ENCODE measurements at regions not wholly inside any gene's neighbourhood (a gene's known extent, or its start where the extent isn't known, plus 50 kb on each side); places are given as distances from the start of the nearest gene placed in this dataset.

DNA sequence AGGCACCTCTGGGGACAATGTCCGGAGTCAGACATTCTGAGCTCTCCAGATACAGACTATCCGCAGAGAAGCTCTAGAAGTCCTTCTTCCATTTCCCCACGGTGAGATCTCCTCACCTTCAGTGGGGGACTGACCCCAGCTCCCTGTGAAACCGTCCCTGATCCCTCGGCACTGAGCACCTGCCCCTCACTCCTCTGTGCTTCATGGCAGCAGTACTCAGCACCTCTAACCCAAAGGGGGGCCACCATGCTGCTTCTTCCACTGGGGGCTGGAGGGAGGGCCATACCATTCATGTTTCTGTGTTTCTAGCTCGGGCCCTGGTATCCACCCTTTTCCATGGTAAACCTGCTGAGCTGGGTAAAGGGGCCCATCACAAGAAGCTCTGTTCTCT lies 321.7 kb downstream of the BRD1 start:
- no peak for DNase-seq (ENCODE audit: low spot score)

DNA sequence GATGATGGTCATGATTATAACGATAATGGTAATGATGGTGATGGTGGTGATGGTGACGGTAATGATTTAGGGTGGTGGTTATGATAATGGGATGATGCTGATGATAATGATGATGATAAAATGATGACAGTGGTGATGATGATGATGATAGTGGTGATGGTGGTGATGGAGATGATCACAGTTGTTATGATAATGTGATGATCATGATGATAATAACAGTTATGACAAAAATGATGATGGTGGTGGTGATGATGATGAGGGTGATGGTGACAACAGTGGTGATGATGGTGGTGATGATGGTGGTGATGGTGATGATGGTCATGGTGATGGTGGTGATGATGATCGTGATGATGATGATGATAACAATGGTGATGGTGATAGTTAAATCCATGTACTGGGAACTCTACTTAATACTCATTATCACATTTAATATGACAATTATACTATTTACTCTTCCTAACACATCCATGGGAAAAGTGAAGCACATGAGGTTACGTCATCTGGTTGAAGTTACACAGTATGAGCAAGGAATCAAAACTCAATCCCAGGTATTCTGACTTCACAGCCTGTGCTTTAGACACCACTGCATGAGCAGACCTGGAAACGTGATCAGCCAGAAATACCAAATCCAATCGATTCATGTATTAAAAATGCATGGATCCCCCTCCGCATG lies 322.2 kb downstream of the BRD1 start:
- no peak for DNase-seq (ENCODE audit: low spot score)

DNA sequence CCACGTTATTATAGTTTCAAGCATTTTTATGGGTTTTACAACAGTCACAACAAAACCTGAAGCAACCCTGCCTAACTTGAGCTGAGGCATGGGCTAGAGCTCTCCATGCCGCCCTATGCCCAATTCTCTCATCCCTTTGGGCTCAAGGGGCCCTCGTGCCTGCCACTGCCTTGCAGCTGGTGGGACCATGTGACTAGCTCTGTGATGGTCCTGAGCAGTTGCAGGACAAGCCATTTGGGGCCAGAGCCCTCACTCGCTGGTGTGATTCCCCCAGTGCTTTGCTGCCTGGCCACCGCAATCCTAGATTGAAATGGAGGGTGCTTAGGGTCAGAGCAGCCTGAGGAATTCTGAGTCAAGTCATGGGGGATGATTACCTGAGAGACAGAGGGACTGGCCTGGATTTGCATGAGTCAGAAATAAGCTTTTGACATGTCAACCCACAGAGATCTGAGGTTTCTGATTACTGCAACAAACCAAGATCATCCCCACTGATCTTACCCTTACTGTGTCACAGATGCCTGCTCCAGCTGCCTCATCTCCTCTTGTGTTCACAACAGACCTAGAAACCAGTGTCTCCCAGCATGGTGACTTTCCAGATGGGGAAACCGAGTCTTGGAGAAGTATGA lies 323.7 kb downstream of the BRD1 start:
- no peak for DNase-seq (ENCODE audit: low spot score)

DNA sequence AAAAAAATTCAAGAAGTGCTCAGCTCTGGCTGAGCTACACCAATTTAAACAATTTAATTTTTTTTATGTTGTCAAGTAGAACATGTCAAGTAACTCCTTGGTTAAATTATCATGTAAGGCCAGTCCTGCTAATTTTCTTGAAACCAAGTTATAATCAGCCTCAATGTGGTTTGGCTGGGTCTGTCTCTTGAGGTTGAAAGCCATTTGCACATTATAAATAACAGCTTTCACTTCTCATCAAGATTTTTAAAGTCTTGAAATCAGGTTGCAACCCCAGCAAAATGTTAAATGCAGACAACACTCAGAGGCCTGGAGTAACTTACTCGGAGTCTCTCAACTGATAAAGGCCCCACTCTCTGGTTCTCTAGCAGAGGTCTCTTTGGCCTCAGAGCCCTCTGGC lies 324.4 kb downstream of the BRD1 start:
- DNase-seq (ENCODE audit: low spot score): no peak

DNA sequence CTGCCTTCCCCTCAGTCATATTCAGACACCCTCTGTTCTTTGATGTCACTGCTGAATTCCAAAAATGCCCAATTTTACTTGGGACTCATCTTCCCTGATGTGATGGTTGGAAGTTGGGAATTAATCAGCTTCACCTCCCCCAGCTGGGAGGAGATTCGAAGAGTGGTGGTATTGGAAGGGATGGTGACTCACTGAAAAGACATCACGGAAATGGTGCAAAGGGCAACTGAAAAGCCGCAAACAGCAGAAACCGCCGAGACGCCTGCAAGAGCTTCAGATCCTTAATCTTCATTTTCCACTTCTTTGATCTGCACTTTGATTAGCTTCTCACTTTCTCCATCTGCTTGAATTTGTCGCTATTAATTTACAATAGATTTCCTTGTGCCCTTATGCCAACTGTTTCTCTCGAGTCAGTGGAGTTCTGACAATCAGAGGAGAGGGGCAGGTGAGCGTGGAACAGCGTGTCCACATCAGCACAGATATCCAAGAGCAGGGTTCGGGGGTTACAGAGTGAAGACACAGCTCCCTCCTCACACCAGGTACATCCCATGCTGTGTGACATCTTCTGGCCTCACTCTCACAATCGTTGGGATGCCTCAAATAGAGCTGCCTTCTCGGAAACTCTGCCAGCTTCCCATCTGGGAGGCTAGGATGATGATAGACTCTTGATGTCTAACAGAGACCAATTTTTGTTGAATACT lies 325.4 kb downstream of the BRD1 start:
- DNase-seq (ENCODE audit: low spot score): no peak

DNA sequence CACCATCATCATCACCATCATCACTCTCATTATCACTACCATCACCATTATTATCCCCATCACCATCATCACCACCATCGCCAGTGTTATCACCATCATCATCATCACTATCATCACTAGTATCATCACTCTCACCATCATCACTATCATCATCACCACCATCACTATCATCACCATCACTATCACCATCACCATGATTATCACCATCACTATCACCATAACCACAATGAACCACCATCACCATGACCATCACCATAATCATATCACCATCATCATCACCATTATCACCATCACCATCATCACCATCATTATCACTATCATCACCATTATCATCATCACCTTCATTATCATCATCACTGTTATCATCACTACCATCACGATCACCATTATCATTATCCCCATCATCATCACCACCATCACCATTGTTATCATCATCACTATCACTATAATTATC lies 326.7 kb downstream of the BRD1 start:
- no peak for DNase-seq (ENCODE audit: low spot score)

DNA sequence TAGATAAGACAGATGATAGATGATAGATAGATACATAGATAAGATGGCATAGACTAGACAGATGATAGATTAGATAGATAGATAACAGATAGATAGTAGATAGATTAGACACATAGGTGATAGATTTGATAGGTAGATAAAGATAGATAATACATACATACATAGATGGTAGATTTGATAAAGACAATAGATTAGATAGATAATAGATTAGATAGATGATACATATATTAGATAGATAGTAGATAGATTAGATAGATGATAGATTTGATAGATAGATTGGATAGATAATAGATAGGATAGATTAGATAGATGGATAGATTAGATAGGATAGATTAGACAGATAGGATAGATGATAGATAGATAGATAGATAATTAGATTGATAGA lies 327.6 kb downstream of the BRD1 start:
- DNase-seq (ENCODE audit: low spot score): no peak

DNA sequence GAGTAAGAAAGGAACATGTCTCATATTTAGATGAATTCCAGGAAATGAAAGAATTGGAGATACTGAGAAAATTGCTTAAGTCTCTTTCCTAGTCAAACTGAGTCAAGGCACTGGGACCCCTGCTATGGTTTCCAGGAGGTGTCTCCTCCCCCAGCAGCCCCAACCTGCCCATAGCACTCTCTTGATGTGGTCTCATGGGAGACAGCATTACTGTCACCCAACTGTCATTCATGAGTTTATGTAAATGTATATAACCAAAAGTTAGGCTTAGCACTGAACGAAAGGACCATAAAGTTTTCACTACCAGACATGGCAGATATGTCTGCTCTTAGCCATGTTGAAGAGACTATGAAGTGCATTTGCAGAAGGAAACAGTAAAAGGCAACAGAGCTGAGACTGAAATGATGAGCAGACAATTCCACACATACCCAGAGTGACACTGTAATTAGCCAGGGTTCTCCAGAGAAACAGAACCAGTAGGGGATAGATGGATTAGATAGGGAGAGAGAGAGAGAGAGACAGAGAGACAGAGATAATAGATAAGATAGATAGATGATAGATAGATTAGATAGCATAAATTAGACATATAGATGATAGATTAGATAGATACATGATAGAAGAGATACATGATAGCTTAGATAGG lies 328.1 kb downstream of the BRD1 start:
- no peak for DNase-seq (ENCODE audit: low spot score)

DNA sequence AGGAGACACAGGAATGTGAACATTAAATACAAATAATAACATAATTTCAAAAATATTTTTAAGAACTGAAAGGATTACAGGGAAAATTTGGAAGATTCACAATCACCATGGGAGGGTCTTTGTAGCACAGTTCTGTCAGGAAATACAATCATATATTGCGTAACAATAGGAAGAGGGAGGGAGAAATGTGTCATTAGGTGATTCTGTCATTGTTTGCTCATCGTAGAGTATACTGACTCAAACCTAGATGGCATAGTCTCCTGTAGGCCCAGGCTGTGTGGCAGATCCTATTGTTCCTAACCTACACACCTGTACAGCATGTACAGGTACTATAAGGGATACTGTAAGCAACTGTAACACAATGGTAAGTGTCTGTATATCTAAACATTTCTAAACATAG lies 330.4 kb downstream of the BRD1 start:
- no peak for DNase-seq (ENCODE audit: low spot score)

DNA sequence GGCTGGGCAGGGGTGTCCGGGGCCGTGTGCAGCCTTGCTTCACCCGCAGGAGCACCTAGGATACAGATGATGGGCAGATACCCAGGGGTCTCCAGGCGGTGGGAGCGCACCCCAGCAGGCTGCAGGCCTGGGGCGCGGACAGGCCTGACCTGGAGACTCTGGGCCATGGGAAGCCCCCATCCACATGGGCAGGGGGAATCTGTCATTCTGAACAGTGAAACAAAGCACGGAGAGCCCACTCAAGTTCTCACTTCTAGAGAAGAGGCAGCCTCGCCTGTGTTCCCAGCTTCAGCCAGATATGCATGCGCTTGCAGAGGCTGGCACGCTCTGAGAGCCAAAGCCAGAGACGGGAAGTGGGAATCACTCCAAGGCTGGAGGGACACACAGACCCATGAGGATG lies 333.1 kb downstream of the BRD1 start:
- DNase-seq (ENCODE audit: low spot score): no peak

DNA sequence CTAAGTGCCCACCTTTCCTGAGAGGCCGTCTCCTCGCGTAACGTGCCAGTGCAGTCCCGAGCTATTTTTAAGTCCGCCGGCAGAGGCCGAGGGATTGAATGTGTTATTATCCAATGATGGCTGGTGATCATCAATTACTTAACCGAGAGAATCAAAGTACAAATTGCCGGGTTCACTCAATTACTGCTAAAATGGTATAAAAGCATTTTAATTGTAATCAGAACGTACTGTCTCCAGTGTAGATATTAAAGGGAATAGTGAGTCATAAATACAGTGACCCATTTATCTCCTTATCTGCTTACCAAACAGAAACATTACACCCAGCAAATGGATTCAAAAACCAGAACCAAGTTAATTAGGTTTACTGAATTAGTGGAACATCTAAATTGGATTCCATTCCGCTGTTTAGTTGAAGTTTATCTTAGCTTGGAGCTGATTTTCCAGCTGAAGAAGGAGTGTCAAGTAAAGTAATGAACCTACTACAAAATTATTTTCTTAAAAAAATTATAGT lies 334.9 kb downstream of the BRD1 start:
- no peak for DNase-seq (ENCODE audit: low spot score)

DNA sequence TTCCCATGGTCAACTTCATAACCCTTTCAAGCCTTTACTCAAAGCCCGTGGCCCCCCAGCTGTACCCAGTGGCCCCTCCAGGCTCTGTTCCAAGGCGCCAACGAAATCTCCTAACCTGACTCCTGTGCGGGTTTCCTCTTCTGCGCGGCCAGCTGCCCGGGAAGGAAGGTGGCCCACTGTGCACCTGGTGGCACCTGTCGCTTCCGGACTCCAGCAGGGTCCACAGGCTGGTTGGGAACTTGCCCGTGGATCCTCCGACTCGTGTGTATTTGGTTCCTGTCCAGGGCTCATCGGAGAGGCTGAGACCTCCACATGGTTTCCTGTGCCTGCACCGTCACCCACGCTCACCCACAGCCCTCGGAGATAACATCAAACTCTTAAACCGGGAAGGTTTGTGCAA lies 335.4 kb downstream of the BRD1 start:
- no peak for DNase-seq (ENCODE audit: low spot score)

DNA sequence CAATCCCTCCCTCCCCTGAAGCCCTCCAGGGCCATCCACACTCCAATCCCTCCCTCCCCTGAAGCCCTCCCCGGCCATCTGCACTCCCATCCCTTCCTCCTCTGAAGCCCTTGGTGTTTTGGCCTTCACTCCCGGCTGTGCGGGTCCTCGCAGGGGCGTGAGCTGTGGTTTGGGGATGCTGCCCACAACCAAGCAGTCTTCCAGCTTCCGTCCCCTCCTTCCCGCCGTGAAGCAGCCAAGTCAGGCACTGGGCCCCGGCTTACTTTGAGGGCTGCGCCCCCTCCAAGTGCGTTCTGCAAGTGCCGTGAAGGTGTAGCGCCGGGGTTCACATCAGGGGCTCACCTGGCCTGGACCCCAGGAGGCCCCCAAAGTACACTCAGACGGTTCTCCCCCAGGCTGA lies 335.9 kb downstream of the BRD1 start:
- DNase-seq (ENCODE audit: low spot score): no peak

DNA sequence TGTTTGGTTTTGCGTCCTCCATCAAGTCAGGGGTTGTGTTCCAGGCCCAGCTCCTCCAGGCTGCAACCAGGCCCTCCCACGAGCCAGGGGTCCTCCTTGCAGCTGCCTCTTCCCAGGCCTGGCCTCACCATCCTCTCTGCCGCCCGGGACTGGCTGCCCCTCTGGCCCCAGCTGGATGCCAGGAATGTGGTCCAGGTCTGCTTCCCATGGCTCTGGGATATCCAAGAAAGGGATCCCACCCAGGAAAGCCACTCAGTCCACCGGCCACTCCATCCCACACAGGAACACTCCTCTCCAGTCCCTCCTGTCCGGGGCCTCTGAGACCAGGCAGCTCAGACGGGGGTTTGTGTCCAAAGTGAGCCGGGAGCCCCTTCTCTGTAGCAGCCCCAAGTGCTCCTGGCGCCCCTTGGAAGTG lies 336.4 kb downstream of the BRD1 start:
- no peak for DNase-seq (ENCODE audit: low spot score)

DNA sequence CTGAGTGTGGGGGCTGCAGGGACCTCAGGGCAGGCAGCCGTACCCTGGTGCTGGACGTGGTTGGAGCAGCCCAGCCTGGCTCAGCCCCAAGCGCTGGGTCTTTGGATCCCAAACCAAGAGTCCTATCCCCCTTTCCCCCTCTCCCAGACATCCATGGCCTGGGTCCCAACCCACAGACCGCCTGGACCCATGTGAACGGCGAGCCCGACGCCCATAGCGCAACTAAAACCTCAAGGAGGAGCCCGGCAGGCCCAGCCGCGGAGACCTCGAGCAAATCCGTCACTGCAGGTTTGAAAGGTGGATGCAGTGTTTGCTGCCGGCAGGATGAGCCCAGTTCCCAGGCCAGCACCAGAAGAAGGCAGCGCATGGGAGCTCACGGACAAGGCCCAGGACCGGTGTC lies 337.0 kb downstream of the BRD1 start:
- DNase-seq (ENCODE audit: low spot score): no peak

DNA sequence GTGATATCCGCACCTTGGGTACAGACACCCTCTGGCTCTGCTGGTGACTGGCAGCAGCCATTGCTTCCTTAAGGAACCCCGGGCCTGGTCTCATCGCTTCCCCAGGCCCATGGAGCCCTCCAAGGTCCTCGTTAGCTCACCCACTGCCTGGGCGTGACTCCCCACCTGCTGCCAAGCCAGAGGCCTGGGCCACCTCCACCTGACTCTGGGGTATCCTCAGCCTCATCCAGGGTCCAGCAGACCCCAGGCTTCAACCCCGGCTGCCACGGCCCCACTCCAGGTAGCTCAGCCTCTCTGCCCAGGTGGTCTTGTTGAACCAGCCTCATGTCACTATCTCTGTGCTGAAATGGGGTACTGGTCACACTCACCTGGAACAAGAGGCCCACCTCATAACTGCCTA lies 337.9 kb downstream of the BRD1 start:
- no peak for DNase-seq (ENCODE audit: low spot score)

DNA sequence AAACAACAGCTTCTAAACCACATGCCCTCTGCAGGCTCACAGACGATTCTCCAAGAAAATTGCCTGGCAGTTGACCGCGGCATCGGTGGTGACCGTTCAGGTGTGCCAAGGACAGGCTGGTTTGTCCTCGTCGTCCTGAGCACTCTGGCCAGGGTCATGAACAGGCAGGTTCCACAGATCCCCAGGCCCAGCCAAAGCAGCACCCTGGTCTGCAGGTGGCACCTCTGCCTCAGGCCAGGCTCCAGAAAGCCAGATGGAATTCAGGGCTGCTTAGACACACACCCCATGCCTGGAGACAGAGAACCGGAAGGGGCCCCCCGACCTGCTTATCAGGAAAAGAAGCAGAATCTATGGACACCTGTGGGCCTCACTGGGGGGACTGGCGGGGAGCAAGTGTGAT lies 338.7 kb downstream of the BRD1 start:
- no peak for DNase-seq (ENCODE audit: low spot score)

DNA sequence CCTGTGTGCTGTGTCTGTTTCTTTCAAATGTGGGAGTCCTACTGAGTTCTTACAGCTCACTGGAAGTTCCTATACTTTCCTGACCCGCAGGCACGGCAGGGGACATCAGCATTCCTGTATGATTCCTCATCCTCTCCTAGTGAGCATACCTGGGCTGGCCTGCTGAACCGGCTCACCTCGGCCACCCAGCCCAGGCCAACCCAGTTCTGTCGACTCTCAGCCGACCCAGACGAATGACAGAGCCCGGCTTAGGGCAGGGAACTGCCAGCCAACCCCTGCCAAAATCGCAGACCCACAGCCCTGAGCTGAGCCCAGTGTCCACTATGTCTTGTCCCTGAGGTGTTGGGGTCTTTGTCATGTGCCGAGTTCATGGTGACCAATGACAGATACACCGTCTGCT lies 339.7 kb downstream of the BRD1 start:
- no peak for DNase-seq (ENCODE audit: low spot score)

DNA sequence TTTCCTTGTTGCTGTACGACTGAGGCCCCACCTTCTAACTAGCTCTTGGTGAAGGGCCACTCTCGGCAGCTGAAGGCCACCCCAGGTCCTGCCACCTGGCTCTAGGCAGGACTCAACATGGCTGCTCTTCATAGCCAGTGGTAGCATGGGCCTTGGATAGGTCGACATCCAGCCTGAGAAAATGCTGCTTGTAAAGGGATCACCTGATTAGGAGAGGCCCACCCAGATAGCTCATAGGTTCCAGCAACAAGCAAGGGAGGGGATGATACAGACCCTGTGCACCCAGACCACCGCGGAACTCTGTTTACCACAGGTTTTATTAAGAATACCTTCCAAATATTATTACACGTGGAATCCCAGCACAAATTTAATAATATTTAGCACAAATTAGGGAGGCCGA lies 341.4 kb downstream of the BRD1 start:
- no peak for DNase-seq (ENCODE audit: low spot score)

DNA sequence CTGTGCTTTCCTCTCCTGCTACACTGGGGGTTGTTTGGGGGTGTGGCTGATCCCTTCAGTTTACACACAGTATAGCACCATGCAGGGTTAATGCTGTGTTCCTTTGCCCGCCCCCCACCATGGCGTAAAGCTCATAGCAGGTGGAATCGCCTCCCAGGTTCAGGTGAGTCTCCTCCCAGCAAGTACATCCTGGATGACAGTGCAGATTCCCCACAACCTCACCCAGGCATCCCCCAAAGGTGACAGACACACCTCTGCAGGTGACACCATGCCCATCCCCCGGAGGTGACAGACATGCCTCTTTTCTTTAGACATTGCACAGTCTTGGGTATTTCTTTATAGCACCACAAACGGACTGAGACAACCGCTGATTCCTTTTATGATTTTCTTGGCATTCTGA lies 343.7 kb downstream of the BRD1 start:
- DNase-seq (ENCODE audit: low spot score): no peak

DNA sequence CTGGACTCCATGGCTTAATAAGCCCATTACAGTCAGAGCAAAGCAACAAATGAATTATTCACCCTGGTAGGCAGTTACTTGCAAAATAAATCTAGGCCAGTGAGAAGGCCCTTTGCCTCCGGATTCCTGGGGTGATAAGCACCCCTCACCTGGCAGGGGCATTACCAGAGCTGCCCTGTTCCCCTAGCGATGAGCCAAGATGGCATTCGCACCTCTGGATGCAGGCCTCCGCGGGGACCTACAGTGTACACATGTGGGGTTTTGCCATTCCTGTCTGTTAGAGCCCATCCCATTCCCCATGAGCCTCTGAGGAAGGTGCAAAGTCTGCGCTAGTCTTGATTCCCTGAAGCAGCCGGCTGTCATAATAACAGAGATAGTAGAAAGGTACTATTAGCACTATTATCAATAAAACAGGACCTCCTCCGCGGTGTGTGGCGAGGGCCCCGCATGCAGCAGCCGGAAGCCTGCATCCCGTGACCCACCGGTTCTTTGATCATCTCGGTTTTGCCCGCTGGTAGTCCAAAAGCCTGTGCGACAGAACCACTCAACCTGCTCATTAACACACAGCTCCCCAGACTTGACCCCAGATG lies 344.3 kb downstream of the BRD1 start:
- no peak for DNase-seq (ENCODE audit: low spot score)

DNA sequence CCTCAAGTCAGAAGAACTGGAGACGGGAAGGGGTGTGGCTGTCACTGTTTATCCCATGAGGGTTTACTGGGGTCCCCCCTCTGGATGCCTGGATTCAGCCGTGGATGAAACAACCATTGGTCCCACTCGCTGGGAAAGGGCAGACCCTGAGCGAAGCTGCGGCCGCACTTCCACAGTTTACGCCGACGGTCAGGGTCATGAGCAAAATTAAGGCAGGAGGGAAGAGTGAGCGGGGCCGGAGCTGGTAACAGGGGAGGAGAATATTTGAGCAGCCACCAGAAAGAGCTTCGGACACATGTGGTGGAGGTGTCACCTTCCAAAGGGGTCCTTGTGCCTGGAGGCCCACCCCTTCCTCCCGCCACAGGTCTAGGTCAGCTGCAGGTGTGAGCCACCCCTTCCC lies 344.9 kb downstream of the BRD1 start:
- DNase-seq (ENCODE audit: low spot score): no peak

All from AG08395 (cell line).